ENCODE measurements at regions not wholly inside any gene's neighbourhood (a gene's known extent, or its start where the extent isn't known, plus 50 kb on each side); places are given as distances from the start of the nearest gene placed in this dataset.

DNA sequence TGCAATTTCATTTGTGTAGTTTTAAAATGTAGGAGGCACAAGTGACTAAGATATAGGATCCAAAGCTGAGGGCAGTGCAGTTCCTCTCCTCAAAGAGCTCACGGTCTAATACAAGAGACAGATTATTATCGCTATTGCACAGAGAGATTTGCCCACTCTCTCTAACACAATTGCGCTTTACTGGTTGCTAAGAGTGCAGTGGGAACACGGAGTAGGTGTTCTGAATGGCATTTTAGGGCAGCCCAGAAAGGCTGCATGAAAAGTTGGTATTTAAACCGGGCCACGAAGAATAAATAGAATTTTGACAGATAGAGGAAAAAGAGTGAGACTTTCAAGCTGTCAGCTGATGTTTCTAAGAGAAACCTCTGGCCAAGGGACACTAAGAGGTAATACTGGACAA, 79.5 kb downstream of the BLID start (continued):
- no peak for TF ChIP-seq ZNF562 (CRISPR knock-in tag; IDR thresholded peaks at IDR 0.05; ENCODE audit: borderline replicate concordance)
- no peak for TF ChIP-seq MTA3 (CRISPR knock-in tag; IDR thresholded peaks at IDR 0.05)
- no peak for TF ChIP-seq ZMYM2 (CRISPR knock-in tag; IDR thresholded peaks at IDR 0.05)
- no peak for TF ChIP-seq SP1 (IDR thresholded peaks at IDR 0.05)
- TF ChIP-seq SP1 (CRISPR knock-in tag; IDR thresholded peaks at IDR 0.05) = no peak
- TF ChIP-seq, protein P1, sequence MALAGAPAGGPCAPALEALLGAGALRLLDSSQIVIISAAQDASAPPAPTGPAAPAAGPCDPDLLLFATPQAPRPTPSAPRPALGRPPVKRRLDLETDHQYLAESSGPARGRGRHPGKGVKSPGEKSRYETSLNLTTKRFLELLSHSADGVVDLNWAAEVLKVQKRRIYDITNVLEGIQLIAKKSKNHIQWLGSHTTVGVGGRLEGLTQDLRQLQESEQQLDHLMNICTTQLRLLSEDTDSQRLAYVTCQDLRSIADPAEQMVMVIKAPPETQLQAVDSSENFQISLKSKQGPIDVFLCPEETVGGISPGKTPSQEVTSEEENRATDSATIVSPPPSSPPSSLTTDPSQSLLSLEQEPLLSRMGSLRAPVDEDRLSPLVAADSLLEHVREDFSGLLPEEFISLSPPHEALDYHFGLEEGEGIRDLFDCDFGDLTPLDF (CRISPR knock-in tag; IDR thresholded peaks at IDR 0.05) = no peak
- no peak for TF ChIP-seq RFX5 (IDR thresholded peaks at IDR 0.05; ENCODE audit: low read depth, low read length)
- TF ChIP-seq GPN1 (CRISPR knock-in tag; IDR thresholded peaks at IDR 0.05; ENCODE audit: borderline replicate concordance) = no peak

DNA sequence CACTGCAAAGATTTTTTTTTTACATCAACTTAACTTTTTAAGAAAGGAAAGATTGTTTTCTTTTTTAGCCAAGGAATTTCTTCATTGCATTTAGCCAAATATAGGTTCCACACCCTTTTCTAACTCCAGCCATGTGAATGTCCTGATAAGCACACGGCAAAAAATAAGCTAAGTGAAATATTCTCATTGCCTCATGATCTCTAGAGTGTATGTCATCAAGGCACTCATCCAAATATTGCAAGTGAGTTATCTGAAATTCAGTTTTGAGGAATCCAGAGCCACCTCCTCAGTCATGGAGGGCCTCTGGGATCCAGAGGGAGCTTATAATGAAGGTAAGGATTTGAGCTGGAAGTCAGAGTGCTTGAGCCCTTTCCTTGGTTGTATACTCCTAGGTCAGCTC, 80.0 kb downstream of the BLID start:
- POLR2A ChIA-PET = no interaction called here
- no peak for ATAC-seq
- TF ChIP-seq, protein P2, sequence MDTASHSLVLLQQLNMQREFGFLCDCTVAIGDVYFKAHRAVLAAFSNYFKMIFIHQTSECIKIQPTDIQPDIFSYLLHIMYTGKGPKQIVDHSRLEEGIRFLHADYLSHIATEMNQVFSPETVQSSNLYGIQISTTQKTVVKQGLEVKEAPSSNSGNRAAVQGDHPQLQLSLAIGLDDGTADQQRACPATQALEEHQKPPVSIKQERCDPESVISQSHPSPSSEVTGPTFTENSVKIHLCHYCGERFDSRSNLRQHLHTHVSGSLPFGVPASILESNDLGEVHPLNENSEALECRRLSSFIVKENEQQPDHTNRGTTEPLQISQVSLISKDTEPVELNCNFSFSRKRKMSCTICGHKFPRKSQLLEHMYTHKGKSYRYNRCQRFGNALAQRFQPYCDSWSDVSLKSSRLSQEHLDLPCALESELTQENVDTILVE (CRISPR knock-in tag; IDR thresholded peaks at IDR 0.05) = no peak
- TF ChIP-seq ZNF484 (CRISPR knock-in tag; IDR thresholded peaks at IDR 0.05; ENCODE audit: borderline replicate concordance, low read depth) (no peak), NCOA5 (CRISPR knock-in tag; IDR thresholded peaks at IDR 0.05) (no peak), ISL2 (CRISPR knock-in tag; IDR thresholded peaks at IDR 0.05) (no peak), MAZ (IDR thresholded peaks at IDR 0.05; ENCODE audit: borderline replicate concordance, low read depth, low read length) (no peak), MAZ (CRISPR knock-in tag; IDR thresholded peaks at IDR 0.05; ENCODE audit: low read depth) (no peak), ZNF292 (CRISPR knock-in tag; IDR thresholded peaks at IDR 0.05; ENCODE audit: borderline replicate concordance, low read depth) (no peak), ZNF780A (CRISPR knock-in tag; IDR thresholded peaks at IDR 0.05) (no peak), CBX5 (CRISPR knock-in tag; IDR thresholded peaks at IDR 0.05; ENCODE audit: borderline replicate concordance) (no peak), HNF4A (CRISPR knock-in tag; IDR thresholded peaks at IDR 0.05) (no peak)
- TF ChIP-seq, protein P3, sequence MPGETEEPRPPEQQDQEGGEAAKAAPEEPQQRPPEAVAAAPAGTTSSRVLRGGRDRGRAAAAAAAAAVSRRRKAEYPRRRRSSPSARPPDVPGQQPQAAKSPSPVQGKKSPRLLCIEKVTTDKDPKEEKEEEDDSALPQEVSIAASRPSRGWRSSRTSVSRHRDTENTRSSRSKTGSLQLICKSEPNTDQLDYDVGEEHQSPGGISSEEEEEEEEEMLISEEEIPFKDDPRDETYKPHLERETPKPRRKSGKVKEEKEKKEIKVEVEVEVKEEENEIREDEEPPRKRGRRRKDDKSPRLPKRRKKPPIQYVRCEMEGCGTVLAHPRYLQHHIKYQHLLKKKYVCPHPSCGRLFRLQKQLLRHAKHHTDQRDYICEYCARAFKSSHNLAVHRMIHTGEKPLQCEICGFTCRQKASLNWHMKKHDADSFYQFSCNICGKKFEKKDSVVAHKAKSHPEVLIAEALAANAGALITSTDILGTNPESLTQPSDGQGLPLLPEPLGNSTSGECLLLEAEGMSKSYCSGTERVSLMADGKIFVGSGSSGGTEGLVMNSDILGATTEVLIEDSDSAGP (CRISPR knock-in tag; IDR thresholded peaks at IDR 0.05; ENCODE audit: borderline replicate concordance) = no peak

More for the DNA sequence above, 80.0 kb downstream of the BLID start:
- BruUV-seq (replicated peaks) = no TSS peak
- CTCF ChIA-PET (ENCODE audit: low intra/inter-chr PET ratio, low total read pairs) = no interaction called here
- intact Hi-C loops (cut with micrococcal nuclease; ENCODE audit: unreplicated experiment) (no loop called here), in situ Hi-C loops (cut with HindIII; ENCODE audit: extremely low pct_ligation_motif_present, low pct_unique_long_range_greater_than_20kb) (no loop called here)
- FAIRE-seq (no peak), DNase-seq (ENCODE audit: low spot score) (no peak)
- Histone ChIP-seq H3K27me3 (ENCODE audit: control insufficient read depth in 1 of 2, insufficient read depth in 2 of 2, low read length in 2 of 2) (no peaks in the 10 kb centered on the region), H3K27ac (ENCODE audit: extremely low read length, insufficient read depth, low read length) (no peak overlapping the region), H2AFZ (ENCODE audit: low read length) (no peak overlapping the region), H4K20me1 (ENCODE audit: insufficient read depth, low read length) (no peaks in the 10 kb centered on the region), H3K79me2 (ENCODE audit: insufficient read depth, low read length) (no peaks in the 10 kb centered on the region), H3K4me3 (replicated peaks in 1 of 3; ENCODE audit: insufficient read depth in 1 of 3, low read depth in 2 of 3, low read length in 3 of 3) (no peak overlapping the region), H3K36me3 (replicated peaks in 1 of 2; ENCODE audit: control insufficient read depth in 1 of 2, insufficient read depth in 2 of 2, low read length in 2 of 2) (no peaks in the 10 kb centered on the region), H3K9me3 (ENCODE audit: low read length) (no peaks in the 10 kb centered on the region), H3K4me2 (ENCODE audit: low read depth, low read length) (no peak overlapping the region), H3K4me1 (ENCODE audit: insufficient read depth, low read length) (no peaks in the 10 kb centered on the region), H3K9ac (ENCODE audit: insufficient read depth, low read depth, low read length) (no peak overlapping the region)
- 32% methylated on average over 1 of the region's 1 CpG for WGBS (ENCODE audit: low lambda C conversion rate)

Measured in HepG2 (cell line).